ENCODE measurements at regions not wholly inside any gene's neighbourhood (a gene's known extent, or its start where the extent isn't known, plus 50 kb on each side); places are given as distances from the start of the nearest gene placed in this dataset.

DNA sequence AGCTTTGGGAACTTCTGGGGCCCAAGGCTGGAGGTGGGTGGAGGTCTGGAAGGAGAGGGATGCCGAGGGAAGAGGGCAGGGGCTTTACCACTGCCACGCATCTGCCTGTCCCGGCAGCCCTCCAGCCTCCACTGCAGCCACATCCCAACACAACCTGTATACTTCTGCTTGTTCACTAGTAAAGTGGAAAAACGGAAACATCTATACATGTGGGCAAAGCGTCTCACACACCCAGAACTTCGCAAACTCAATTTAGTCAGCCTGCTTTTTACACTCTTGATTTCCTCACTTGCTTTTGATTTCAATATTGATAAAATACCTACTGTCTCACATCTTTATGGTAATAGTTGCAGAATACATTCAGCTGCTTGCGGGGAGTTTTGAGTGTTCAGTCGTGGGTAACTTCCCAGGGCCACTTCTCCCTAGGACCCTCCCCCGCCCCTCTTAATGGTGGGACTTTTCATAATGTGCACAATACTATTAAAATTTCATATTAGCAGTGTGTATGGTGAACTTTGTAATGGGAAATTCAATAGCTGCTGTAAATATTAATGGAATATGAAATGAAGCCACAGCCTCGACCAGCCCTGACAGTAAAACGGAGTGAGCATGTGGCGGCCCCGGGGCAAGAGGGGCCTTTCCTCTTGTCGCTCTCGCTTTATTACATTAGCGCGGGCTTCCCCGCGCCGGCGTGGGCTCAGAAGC, 85.2 kb downstream of the NR2F2 start:
- no peak for DNase-seq

GRCh38 chr15:96416218-96416933, 85.9 kb downstream of the NR2F2 start:
- no peak for DNase-seq

- no peak for DNase-seq
These were observed 86.6 kb downstream of the NR2F2 start for GRCh38 chr15:96416934-96417759.

DNA sequence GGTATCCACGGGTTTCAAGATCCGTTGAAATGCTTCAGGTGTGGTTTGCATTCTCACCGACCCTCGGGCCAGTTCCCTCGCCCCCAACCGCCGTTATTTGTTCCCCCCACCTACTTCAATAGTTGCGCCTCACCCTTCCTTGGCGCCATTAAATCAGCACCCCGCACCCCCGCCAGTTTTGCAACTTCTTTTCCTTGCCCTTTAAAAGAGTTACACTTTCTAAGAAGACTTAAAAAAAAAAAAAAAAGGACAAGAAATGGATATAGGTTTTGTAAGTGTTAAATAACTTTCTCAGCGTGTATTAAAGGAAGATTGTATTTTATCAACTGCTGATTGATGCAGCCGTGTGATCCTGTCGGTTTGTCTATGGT, 87.2 kb downstream of the NR2F2 start:
- no peak for DNase-seq

GRCh38 chr15:96418146-96418545, 87.6 kb downstream of the NR2F2 start:
- no peak for DNase-seq

- no peak for DNase-seq
These were observed 90.7 kb downstream of the NR2F2 start for GRCh38 chr15:96421178-96421601.

GRCh38 chr15:96422125-96422524, 91.6 kb downstream of the NR2F2 start:
- no peak for DNase-seq

- DNase-seq, result no peak
These were observed 94.2 kb downstream of the NR2F2 start for GRCh38 chr15:96424674-96425073.

GRCh38 chr15:96428742-96429141, 98.2 kb downstream of the NR2F2 start:
- no peak for DNase-seq

GRCh38 chr15:96431786-96432185, 101.3 kb downstream of the NR2F2 start:
- DNase-seq, result no peak

GRCh38 chr15:96435022-96435421, 104.5 kb downstream of the NR2F2 start:
- DNase-seq, result no peak

GRCh38 chr15:96435841-96436240, 105.3 kb downstream of the NR2F2 start:
- no peak for DNase-seq

GRCh38 chr15:96440978-96441377, 110.5 kb downstream of the NR2F2 start:
- DNase-seq, result no peak

DNA sequence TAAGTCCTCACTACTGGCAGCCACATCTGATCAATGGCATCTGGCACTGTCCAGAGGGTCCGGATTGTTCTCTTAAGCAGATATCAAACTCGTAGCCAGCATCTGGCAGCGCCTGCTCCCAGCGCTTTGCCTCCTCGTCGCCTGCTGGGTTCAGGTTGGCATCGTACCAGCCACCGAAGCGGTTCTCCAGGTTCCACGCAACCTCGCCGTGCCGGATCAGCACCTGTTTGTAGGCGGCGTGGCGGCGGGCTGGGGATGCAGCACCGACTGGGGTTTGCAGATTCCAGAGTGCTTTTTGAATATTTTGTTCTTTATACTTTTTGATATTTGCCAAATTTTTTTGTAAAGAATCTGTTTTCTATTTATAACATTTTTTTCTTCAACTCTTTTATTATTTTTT, 111.6 kb downstream of the NR2F2 start:
- DNase-seq, result no peak

- DNase-seq, result no peak
These were observed 114.4 kb downstream of the NR2F2 start for GRCh38 chr15:96444865-96445264.

- DNase-seq, result no peak
These were observed 118.4 kb downstream of the NR2F2 start for GRCh38 chr15:96448923-96449322.

GRCh38 chr15:96457841-96458240, 127.3 kb downstream of the NR2F2 start:
- DNase-seq, result no peak

DNA sequence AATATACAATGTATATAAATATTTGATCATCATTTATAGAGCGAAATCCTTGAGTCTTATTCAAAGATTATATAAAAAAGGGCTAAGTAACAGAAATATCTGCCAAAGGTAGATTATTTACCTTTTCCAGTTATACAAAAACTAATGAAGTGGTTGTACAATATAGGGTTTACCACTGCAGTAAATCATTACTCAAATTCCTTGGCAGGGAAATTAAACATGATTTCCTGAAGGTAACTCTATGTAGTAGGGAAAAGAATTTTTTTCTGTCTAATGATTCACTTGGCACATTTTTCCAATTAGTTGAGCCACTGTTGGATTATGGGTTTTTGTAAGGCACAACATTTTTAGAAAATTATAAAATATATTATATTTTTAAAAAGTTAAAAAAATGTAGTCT, 129.6 kb downstream of the NR2F2 start:
- DNase-seq, result no peak

- DNase-seq, result no peak
These were observed 132.6 kb downstream of the NR2F2 start for GRCh38 chr15:96462768-96463750.

- no peak for DNase-seq
These were observed 136.0 kb downstream of the NR2F2 start for GRCh38 chr15:96466389-96466947.

DNA sequence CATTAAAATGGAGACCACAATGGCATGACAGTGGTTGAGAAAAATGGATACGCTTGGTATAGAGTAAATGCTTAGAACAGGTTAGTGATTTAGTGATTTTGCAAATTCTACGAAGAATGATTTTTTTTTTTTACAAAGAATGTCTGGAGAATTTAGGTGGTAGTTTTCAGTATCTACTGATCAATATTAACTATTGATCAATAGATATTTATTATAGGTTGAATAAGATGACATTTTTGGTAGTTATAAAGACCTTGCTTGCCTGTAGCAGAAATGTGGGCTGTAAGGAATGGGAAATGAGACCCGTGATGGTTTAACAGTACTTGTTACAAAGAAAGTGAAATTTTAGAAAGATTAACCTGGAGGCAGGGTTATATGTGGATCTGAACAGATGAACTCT, 137.5 kb downstream of the NR2F2 start:
- DNase-seq, result no peak

- no peak for DNase-seq
These were observed 140.3 kb downstream of the NR2F2 start for GRCh38 chr15:96470681-96471310.

Measured in activated naive CD4-positive, alpha-beta T cell treated with Interleukin-2 at 50 U/mL for 16 hours (primary cell).